Upper lobe of left lung (tissue), 6 donors: ENCODE measurements at regions not wholly inside any gene's neighbourhood (a gene's known extent, or its start where the extent isn't known, plus 50 kb on each side); places are given as distances from the start of the nearest gene placed in this dataset.
"Not testable (repeated sequence)": the region's sequence is repeated elsewhere in the genome, so short reads cannot be mapped to it uniquely, and the experiment has no call there.

ENCODE experiments used
- ATAC-seq, 2 donors: fragments of 200-7000 bp; cut with Tn5 transposase; one replicate each; pipeline ENCODE4 v1.9.1; 2022; ENCODE audit warnings: mild to moderate bottlenecking in 2 of 2, moderate library complexity in 2 of 2; ENCODE audit not compliant: low FRiP score in 2 of 2
- DNase-seq, 2 donors: peaks; one replicate each; pipeline ENCODE4 v3.0.0-alpha.2; 2019 to 2020
- H3K27ac ChIP-seq, 4 donors: fragments of 200-600 bp; sonication (generic); one replicate each; pipeline ENCODE4 v1.5.1; 2016 to 2019
- H3K27me3 ChIP-seq, 4 donors: fragments of 200-600 bp; sonication (generic); one replicate each; pipeline ENCODE4 v1.5.1; 2017 to 2019
- H3K36me3 ChIP-seq, 4 donors: fragments of 200-600 bp; sonication (generic); one replicate each; pipeline ENCODE4 v1.5.1; 2016 to 2019
- H3K4me1 ChIP-seq, 4 donors: fragments of 200-600 bp; sonication (generic); one replicate each; pipeline ENCODE4 v1.5.1; 2018 to 2019
- H3K4me3 ChIP-seq, 4 donors: fragments of 200-600 bp; sonication (generic); one replicate each; pipeline ENCODE4 v1.5.1; 2017 to 2019; ENCODE audit warnings: mild to moderate bottlenecking in 2 of 4, moderate library complexity in 1 of 4
- H3K9me3 ChIP-seq, 4 donors: fragments of 200-600 bp; sonication (generic); one replicate each; pipeline ENCODE4 v1.5.1; 2018 to 2019
- CTCF ChIP-seq, 6 experiments: fragments of 450-650 bp in 4 of 6; fragments of 200-600 bp in 2 of 6; sonication (generic) in 2 of 6; IDR thresholded peaks; one replicate each; pipeline ENCODE4 v1.5.1; 2016 to 2019; ENCODE audit warnings: antibody characterized with exemption in 6 of 6
- EP300 ChIP-seq, 4 donors: sonication (generic); formaldehyde crosslinking; IDR thresholded peaks; one replicate each; pipeline ENCODE4 v1.5.1; 2017; ENCODE audit warnings: antibody characterized with exemption in 4 of 4, control low read depth in 2 of 4
- POLR2A ChIP-seq, 4 donors: fragments of 450-650 bp; IDR thresholded peaks; one replicate each; pipeline ENCODE4 v1.5.1; 2016 to 2017; ENCODE audit warnings: antibody characterized with exemption in 4 of 4, mild to moderate bottlenecking in 2 of 4
- POLR2AphosphoS5 ChIP-seq, 2 donors: sonication (generic); formaldehyde crosslinking; IDR thresholded peaks; one replicate each; pipeline ENCODE4 v1.5.1; 2017; ENCODE audit warnings: antibody characterized with exemption in 2 of 2
- WGBS, 2 donors: methylation state at CpG; one replicate each; pipeline ENCODE4 v1.1.5; 2017 to 2018; 5-methylcytosine and 5-hydroxymethylcytosine counted together
- donor health status: DM: no; HTN: no; CAD: no; lungs with moderate emphysema.
- donor health status: DM: no; HTN: yes; CAD: no; lungs with severe emphysema.

GRCh38 chr1:233722212-233722979, 108.5 kb downstream of the KCNK1 start:
- H3K4me1 ChIP-seq, result no peaks in the 10 kb centered on the region

GRCh38 chr1:233723387-233723786, 109.5 kb downstream of the KCNK1 start:
- H3K36me3 ChIP-seq, result no peaks in the 10 kb centered on the region
- H3K9me3 ChIP-seq, result no peaks in the 10 kb centered on the region
- no peak for TF ChIP-seq EP300 (IDR thresholded peaks at IDR 0.05)
- no peak for TF ChIP-seq POLR2AphosphoS5 (IDR thresholded peaks at IDR 0.05)
- TF ChIP-seq CTCF (IDR thresholded peaks at IDR 0.05), result no peak
- no peak for TF ChIP-seq POLR2A (IDR thresholded peaks at IDR 0.05)
- DNase-seq (no peak), ATAC-seq (no peak)
- no peak overlapping the region for H3K4me3 ChIP-seq
- no peak overlapping the region for H3K27ac ChIP-seq
- no peaks in the 10 kb centered on the region for H3K27me3 ChIP-seq
- 81 to 82% methylated on average over 6 of the region's 6 CpGs for WGBS, 2 donors
- no peaks in the 10 kb centered on the region for H3K4me1 ChIP-seq

More at GRCh38 chr1:233722212-233722979, 108.5 kb downstream of the KCNK1 start:
- ATAC-seq (no peak), DNase-seq (no peak)
- TF ChIP-seq POLR2AphosphoS5 (IDR thresholded peaks at IDR 0.05) (no peak), POLR2A (IDR thresholded peaks at IDR 0.05) (no peak), EP300 (IDR thresholded peaks at IDR 0.05) (no peak), CTCF (IDR thresholded peaks at IDR 0.05) (no peak)
- no peaks in the 10 kb centered on the region for H3K27me3 ChIP-seq
- H3K4me3 ChIP-seq, result no peak overlapping the region
- WGBS, 2 donors, result 57 to 75% methylated on average over 8 of the region's 8 CpGs
- H3K27ac ChIP-seq, result no peak overlapping the region
- no peaks in the 10 kb centered on the region for H3K9me3 ChIP-seq
- H3K36me3 ChIP-seq, result no peaks in the 10 kb centered on the region

GRCh38 chr1:233724131-233724631, 110.3 kb downstream of the KCNK1 start:
- not testable (repeated sequence) for H3K27me3 ChIP-seq, ATAC-seq, H3K27ac ChIP-seq, H3K36me3 ChIP-seq, H3K9me3 ChIP-seq, H3K4me1 ChIP-seq, DNase-seq, H3K4me3 ChIP-seq
- WGBS, 2 donors, result 94 to 96% methylated on average over 10 of the region's 10 CpGs

- H3K27me3 ChIP-seq, result no peaks in the 10 kb centered on the region
- no peaks in the 10 kb centered on the region for H3K36me3 ChIP-seq
- 79 to 90% methylated on average over 9 of the region's 9 CpGs for WGBS, 2 donors
- no peak overlapping the region for H3K4me3 ChIP-seq
- H3K9me3 ChIP-seq, result no peaks in the 10 kb centered on the region
- no peak overlapping the region for H3K27ac ChIP-seq
- no peaks in the 10 kb centered on the region for H3K4me1 ChIP-seq
- TF ChIP-seq POLR2A (IDR thresholded peaks at IDR 0.05), result no peak
- no peak for TF ChIP-seq CTCF (IDR thresholded peaks at IDR 0.05)
- TF ChIP-seq POLR2AphosphoS5 (IDR thresholded peaks at IDR 0.05), result no peak
- TF ChIP-seq EP300 (IDR thresholded peaks at IDR 0.05), result no peak
- no peak for DNase-seq
- ATAC-seq, result no peak
These were observed 111.5 kb downstream of the KCNK1 start for GRCh38 chr1:233725423-233725822.

- no peak for DNase-seq
- 67 to 78% methylated on average over 4 of the region's 4 CpGs for WGBS, 2 donors
- TF ChIP-seq POLR2AphosphoS5 (IDR thresholded peaks at IDR 0.05) (no peak), POLR2A (IDR thresholded peaks at IDR 0.05) (no peak), CTCF (IDR thresholded peaks at IDR 0.05) (no peak), EP300 (IDR thresholded peaks at IDR 0.05) (no peak)
- Histone ChIP-seq H3K9me3 (no peaks in the 10 kb centered on the region), H3K36me3 (no peaks in the 10 kb centered on the region), H3K4me1 (no peaks in the 10 kb centered on the region), H3K27ac (no peak overlapping the region), H3K4me3 (no peak overlapping the region), H3K27me3 (no peaks in the 10 kb centered on the region)
- ATAC-seq, result no peak
These were observed 114.8 kb downstream of the KCNK1 start for GRCh38 chr1:233728721-233729120.
